ENCODE measurements at regions not wholly inside any gene's neighbourhood (a gene's known extent, or its start where the extent isn't known, plus 50 kb on each side); places are given as distances from the start of the nearest gene placed in this dataset.

DNA sequence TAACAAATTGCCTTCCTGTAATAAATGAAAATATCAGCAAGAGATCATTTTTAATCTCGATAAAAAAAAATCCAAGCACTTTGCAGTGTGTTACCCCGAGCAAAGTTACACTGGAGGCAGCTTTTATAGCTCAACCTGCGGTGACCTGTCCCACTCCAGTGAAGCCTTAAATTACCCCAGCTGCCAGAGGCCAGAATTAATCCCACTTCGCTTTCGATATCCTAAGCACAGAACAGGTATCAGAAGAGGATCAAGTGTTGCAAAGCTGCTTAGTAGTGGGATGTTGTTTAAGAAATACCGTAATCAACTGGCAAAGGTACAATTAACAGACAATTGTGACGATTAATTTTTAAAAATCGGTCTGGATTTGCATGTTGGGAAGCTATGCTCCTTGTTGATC is 314.0 kb downstream of the AGTPBP1 start:
- DNase-seq, result no peak

DNA sequence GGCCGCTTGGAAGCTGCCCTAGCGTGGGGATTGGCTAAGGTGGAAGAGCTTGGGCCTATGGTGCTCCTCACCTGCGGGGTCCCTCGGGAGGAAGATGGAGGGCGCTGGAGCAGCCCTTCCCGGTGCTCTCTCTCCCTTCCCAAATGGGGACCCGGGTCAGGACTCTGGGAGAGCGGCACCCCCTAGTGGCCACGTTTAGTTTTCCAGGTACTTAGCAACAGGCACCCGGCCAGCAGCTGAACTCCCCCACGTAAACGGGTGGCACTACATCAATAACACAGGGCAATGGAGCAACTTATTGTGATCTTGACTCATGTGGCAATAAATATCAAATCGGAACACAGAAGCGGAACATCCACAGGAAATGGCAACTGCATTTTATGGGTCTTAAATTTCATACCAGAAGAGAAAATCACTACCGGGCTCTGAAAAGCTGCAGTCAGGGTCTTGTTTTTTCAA is 316.6 kb downstream of the AGTPBP1 start:
- no peak for DNase-seq

DNA sequence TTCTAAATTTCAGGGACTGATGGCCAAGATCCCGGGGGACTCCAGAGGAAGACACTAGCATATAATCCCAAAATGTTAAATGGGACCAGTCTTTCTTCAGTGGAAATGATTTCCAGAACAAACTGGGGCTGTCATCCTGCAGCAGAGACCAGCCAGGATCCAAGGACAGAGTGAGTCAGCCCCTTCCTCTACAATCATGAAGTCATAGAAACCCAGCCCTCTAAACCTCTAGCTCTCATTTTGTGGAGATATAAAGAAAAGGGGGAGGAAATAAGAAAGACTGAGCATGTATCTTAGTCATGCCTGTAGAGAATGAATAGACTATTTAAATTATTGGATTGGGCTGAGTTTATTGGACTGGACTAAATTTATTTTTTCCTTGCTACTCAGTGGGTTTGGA is 318.3 kb downstream of the AGTPBP1 start:
- no peak for DNase-seq

DNA sequence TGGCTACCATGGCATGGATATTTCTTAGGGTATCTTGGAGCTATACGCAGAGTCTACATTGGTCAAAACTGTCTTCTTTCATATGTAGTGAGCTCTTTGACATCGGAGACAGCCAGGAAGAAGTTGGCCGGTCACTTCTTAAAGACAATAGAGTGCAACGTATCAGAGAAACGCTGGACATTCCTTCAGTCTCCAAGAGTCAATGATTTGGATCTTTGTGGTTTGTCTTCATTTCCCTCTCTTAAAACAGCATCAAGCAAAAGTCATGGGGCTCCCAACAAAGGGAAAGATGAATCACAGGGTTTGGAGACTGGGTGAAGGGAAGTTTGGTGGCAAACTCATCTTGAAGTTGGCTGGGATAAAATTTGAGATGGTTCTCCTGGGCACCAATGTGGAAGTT is 320.1 kb downstream of the AGTPBP1 start:
- no peak for DNase-seq

DNA sequence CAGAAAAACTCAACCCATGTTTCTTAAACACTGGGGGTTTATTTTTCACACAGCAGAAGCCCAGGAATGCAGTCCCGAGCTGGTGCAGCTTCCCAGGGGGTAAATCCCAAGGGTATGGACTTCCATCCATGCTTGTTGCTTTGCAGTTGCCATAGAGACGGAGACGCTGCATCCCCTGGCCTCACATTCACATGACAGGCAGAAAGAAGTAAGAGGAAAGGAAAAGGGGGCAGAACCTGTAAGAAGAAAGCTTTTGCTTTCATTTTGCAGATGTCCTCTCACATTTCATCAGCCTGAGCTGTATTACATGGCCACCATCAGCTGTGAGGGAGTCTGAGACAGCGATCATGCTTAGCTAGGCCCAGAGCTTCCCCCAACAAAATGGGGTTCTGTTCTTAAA is 321.0 kb downstream of the AGTPBP1 start:
- no peak for DNase-seq

DNA sequence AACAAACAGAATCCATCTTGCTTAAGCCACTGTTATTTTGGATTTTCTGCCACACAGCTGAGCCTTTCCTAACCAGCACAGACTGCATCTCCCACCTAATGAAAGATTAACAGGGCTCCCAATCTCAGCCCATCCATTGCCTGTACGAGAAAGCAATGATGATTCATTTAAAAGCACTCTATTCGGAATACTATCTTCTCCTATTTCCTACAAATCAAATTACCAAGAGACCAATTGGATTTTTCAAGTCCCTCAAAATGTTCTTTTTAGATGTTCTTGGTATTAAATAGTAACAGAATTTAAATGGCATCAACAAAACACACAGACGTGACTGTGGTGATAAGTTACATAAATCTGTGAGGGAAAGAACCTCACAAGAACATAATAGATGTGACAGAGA is 324.1 kb downstream of the AGTPBP1 start:
- no peak for DNase-seq

DNA sequence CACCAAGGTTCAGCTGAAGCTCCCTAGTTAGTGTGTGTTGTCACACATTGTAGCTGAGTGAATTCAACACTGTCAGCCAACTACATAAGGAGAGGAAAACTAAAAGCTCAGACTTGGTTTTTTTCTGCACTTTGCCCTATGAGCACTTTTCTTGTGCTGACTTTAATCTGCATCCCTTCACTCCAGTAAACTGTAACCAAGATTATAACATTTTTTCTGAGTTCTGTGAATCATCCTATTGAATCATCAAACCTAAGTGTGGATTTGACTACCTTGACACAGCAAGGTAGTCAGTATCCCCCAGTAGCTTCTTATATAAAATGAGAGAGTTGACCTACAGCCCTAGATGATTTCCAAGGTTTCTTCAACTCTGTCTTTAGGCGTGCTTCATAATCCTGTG is 325.0 kb downstream of the AGTPBP1 start:
- DNase-seq, result no peak

DNA sequence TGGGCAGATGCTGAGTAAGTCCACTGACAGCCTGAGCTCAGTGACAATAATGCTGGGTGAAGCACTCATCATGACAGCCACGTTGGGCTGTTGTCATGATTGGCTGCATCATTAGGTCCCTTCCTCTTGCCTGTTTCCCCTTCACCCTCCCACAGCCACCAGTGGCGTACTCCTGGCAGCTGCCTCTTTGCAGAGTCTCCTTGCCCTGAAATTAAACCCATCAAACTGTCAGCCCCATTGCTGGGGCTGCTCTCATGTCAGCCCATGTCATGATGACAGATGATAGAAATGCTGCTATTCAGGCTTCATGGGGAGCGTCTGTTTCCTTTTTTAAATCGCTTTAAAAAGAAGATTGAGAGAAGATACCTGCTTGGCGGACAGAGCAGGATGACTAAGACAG is 327.4 kb downstream of the AGTPBP1 start:
- no peak for DNase-seq

DNA sequence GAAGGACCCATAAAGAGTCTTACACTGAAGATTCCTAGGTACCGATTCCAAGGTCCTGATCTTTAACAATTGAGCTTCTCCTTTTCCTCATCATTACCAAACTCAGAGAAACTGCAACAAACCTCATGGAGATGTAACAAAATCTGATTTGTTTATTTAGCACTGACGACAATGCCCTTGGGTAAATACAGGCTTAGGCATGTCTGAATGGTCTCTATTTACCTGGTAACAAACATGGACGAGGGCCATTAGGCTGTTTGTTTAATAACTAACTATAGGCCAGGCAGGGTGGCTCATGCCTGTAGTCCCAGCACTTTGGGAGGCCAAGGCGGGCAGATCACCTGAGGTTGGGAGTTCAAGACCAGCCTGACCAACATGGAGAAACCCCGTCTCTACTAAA is 333.3 kb downstream of the AGTPBP1 start:
- DNase-seq, result no peak

DNA sequence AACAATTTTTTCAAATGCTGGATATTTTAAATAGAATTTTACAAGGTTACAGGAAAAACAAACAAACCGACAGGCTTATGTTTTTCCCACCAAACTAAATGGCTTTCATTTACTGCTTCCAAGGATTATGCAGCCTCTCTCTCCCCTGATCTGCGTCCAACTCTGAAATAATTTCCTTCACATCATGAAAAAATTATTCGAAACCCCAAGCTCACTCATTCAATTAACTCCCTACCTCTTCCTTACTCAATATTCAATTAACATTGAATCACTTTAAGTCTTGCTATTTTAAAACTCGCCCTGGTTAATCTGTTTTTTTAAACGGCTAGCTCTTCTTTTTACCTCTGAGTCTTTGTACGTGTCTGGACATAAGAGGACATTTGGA is 336.2 kb downstream of the AGTPBP1 start:
- no peak for DNase-seq

DNA sequence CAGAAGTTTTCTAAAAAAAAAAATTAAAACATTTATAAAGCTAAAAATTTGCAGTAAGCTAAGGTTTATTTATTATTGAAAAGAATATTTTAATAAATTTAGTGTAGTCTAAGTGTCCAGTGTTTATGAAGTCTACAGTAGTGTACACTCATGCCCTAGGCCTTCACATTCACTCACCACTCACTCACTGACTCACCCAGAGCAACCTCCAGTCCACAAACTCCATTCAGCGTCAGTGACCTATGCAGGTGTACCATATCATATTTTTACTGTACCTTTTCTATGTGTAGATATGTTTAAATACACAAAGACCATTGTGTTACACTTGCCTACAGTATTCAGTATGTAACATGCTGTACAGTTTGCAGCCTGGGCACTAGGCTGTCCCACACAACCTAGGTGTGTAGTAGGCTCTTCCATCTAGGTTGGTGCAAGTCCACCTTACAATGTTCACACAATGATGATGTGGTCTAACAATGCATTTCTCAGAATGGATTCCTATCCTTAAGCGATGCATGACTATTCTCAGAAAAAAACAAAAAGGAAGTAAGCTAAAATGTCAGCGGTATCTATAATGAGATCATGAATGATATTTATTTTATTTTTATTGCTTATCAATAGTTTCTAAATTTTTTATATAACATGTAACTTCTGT is 336.7 kb downstream of the AGTPBP1 start:
- no peak for DNase-seq

DNA sequence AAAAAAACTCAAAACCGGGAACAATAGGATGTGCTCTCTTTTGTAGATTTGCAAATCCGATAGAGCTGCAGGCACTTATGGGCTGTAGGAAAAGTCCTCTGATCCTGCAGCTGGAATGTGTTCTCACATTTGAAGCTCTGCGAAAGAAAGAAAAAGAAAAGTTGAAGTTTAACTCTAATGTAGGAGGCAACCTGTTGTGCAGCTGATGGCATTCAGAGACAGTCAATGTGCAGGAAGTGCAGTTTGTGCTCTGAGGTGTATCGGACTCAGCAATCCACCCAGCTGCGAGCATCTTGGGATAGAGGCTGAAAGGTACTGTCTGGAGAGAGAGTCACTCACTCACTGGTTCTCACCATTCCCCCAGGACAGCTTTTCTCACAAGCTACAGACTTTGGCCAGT is 339.2 kb downstream of the AGTPBP1 start:
- no peak for DNase-seq

DNA sequence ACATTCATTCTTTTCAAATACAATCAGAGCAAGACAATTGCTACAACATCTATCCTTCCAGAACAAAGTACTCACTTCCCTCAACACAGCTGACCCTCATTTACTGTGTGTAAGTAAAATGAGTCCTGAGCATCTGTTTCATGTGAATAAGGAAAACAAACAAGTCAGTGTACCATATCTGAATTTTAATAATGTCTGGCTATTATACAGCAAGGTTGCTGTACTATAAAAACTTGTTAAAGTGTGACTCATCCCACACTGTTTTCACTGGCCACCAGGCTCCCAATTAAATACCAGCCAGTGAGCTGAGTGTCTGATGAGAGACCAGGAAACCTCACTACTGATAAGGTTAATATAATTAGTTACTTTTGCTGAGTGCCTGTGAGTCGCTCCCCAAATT is 339.8 kb downstream of the AGTPBP1 start:
- DNase-seq, result no peak

DNA sequence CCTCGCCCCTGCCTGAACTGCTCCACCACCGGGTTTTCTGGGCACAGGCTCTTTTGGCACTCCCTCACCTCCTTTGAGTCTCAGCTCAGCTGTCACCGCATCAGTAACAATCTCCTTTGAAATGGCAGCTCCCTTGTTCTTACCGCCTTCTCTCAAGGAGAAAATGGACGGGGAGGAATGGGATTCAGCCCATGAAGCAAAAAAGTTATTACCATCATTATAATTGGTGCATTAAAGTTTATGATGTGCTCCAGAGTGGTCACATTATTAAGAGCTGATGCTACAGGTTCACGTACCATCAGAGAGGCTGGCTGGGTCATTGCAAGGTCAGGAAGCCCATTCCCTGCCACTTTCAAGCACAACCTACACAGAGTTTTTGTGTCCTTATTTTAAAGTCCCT is 344.7 kb downstream of the AGTPBP1 start:
- no peak for DNase-seq

DNA sequence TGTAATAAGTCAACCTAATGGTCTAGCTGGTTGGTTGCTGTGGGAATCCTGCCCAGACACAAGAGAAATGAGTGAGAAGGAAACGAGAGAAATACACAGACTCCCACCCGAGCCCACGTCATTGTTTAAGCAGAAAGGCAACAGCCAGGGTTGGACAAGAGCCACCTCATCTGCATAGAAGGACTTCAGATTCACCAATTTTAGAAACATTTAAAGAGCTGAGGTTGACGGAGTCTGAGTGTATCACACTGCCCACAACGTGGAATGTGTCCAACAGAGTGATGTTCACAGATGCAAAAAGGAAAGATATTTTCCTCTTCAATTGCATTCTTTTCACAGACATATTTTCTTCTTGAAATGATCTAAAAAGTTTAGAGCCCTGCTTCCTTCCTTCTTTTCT is 349.5 kb downstream of the AGTPBP1 start:
- no peak for DNase-seq

DNA sequence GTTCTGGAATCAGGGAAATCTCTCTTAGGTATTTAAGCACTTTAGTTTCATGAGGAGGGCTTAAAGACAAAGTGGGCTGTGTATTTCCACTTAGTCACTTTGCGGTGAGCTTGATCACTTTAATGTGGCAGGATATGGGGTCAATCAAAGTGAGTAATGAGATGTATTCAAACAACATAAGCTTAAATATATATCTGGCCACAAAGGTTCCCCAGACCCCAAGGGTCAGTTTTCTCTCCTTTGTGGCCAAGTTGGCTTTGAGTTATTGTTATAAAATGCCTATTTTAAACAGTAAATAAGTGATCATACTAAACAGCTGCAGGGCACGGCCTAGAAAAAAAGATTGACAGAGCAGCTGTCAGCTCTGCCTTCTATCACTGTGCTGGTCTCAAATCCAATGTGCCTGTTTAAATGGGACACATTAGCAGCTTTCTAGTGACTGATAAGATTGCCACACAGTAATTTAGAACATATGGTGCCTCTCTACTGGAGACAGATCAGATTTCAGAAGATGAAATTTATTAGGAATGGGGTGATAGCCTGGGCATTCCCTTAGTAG is 363.9 kb downstream of the AGTPBP1 start:
- DNase-seq, result no peak

DNA sequence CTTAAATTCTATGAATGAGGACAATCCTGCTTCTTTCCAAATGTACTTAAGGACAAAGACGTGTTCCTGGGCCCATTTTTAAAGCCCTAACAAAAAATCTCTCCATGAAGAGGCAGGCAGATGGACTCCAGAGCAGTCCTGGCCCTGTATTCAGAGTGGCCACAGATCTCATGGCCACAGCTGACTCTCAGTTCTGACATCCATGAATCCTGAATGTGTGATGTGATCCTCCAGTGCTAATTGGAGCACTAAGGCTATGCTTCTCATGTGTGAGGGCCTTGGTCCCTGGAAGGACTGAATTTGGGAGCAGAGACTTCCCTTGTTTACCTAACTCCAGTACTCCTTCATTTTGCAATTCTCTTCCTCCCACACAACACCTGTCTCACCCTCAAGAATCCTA is 373.0 kb downstream of the AGTPBP1 start:
- no peak for DNase-seq

DNA sequence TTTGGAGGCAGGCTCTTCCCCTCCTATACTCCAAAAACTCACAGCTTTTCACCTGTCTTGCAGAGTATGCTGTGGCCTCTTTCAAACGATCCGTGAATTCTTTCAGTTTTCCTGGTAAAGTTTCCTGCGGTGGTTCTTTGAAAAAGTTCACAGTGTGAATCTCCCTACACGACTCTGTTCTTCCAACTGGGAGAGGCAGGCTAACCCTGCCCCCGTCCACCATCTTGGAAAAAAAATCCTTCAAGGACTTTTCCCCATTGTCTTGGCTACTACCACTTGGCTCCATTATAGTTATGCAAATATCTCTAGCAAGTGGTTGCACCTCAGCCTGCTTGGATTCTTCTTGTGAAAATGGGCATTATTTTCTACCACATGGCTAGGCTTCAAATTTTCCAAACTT is 382.6 kb downstream of the AGTPBP1 start:
- DNase-seq, result no peak

DNA sequence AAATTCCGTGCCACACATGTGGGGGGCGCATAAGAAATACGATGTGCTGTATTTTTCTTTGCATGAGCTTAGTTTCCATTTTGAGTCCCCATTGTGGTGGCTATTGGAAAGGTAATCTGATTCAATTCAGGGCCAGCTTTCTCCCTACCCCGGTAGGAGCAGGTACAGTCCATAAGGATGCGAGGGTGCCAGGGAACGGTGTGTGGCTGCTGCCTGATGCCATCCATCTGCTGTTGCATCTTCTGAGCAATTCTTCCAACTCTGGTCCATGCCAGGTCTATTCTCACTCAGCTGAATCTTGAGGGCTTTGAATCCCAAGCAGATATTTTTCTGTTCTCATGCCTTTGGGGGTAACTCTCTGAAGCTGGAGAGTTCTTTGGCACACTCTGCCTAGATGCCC is 392.7 kb downstream of the AGTPBP1 start:
- DNase-seq, result no peak

DNA sequence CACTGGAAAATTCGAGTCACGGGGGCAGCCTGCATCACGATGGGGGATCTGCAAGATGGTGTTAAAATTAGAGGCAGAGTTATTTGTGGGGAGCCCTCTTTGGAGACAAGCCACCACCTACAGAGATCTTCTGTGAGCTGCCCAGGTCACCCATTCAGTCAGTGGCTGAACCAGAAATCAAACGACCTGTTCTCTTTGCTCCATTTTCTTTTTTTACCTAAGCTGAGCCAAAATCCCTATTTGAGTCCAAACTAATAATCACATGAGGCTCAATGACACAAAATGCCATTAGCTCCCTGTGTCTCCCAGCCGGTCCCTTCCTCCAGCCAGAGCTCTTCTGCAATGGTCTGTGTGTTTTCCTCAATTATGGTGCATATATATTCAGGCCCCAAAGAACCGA is 394.2 kb downstream of the AGTPBP1 start:
- DNase-seq, result no peak

DNA sequence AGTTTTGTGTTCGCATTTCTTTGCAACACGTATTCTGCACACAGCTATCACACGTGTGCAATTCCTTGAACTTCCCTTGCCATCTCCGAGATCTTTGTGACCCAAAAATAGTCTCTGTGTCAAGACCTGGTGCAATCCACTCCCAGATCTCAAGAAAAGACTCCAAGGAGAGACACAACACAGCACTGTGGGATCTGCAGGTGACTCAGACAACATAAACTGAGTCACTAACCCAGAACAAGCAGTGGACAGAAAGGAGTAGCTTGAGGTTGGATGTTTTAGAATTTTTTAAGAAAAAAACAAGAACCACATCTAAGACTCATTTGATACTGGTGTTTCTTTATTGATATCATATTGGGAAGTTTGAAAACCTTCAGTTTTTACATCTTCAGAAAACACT is 396.9 kb downstream of the AGTPBP1 start:
- DNase-seq, result no peak

DNA sequence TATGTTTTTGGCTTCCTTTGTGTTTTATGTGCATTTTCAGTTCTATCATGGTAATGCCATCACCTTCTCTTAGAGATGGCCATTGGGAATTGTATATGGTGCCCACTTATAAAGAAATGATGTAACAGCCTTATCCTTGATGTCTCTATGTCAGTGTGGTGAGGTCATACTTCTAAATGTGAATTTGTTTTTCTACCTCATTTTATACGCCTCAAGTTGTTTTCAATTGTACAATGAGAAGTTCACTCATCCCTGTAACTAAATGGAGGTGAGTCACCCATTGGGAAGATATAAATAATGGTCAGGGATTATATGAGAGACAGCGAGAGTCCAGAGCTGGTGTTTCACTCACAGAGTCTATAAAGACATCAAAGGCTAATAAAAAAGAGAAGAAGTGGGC is 402.4 kb downstream of the AGTPBP1 start:
- no peak for DNase-seq

DNA sequence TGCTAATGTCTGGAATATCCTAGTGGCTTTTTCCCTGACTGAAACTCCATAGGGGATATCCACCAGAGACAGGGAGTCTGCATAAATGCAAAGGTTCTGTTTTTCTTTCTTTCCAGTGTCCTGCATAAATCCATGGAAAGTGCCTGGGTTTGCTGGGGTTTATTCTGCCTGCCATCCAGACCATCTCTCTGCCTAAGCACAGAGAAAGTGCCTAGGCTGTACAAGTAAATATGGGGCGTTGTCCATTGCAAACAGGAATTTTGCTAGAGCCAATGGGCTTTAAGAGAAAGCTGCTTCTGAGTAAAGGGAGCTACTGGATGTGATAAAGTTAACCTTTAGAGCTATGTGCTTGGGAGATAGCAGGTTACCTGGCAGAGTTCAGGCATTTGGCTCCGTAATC is 407.5 kb downstream of the AGTPBP1 start:
- no peak for DNase-seq

DNA sequence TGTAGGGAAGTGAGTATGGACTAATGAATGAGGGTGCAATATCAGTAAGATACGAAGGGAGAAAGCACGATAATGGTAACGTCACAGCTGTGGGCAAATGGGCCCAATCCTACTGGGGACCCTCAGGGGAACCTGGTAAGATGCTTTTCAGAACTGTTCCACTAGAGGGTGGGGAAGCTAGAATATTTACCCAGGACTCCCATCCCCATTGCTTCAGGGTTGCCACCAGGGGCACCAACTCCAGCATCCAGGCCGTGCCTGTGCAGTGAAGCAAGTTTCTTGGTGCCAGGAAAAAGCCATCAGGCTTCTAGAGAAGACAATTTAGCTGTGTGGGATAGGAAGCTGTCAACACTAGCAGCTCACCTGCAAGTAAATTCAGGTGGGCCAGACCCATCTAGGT is 409.3 kb downstream of the AGTPBP1 start:
- no peak for DNase-seq

DNA sequence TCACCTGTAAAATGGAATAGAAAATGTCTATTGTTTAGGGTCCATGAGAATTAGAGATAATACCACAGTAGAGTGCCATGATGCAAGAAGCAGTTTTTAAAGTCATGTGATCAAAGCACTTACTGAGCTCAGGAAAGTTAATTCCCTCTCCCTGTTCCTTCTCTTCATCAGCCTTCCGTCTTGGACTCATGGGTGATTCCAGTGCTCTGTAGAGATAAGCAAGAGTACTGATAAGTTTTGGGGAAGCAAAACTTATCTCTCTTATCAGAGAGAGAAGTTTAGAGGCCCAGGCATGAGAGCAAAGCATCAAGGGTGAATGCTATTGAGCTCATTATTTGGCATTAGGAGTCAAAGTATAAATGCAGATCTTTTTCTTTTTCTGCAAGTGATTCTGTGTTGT is 410.1 kb downstream of the AGTPBP1 start:
- DNase-seq, result no peak

Data from GOT3 (cell line).